MM.1S (cell line): ENCODE measurements at regions not wholly inside any gene's neighbourhood (a gene's known extent, or its start where the extent isn't known, plus 50 kb on each side); places are given as distances from the start of the nearest gene placed in this dataset.

Experiments
- DNase-seq: peaks from one replicate; pipeline ENCODE4 v3.0.0-alpha.2; 2015
- H2AFZ ChIP-seq: fragments of 300-600 bp; sonication (generic); 2 replicates; pipeline ENCODE4 v1.6.0; 2016; ENCODE audit warnings: antibody characterized with exemption, low read length
- H3F3A ChIP-seq: fragments of 300-600 bp; sonication (generic); 2 replicates; pipeline ENCODE4 v1.6.1; 2016; ENCODE audit warnings: mild to moderate bottlenecking, antibody characterized with exemption, low read length, moderate library complexity, mixed read lengths; ENCODE audit not compliant: insufficient read depth
- H3K27ac ChIP-seq: fragments of 300-600 bp; sonication (generic); 2 replicates; pipeline ENCODE4 v1.5.1; 2016; ENCODE audit warnings: mild to moderate bottlenecking, low read length
- H3K27me3 ChIP-seq: fragments of 300-600 bp; sonication (generic); replicated peaks from 2 replicates; pipeline ENCODE4 v1.6.0; 2016; ENCODE audit warnings: low read length; ENCODE audit not compliant: insufficient read depth
- H3K36me3 ChIP-seq: fragments of 300-600 bp; sonication (generic); replicated peaks from 2 replicates; pipeline ENCODE4 v1.6.1; 2016; ENCODE audit warnings: mild to moderate bottlenecking, low read length, mixed read lengths; ENCODE audit not compliant: insufficient read depth
- H3K4me1 ChIP-seq: fragments of 300-600 bp; sonication (generic); 2 replicates; pipeline ENCODE4 v1.6.1; 2016; ENCODE audit warnings: low read length, mixed read lengths
- H3K4me2 ChIP-seq: fragments of 300-600 bp; sonication (generic); 2 replicates; pipeline ENCODE4 v1.6.0; 2016; ENCODE audit warnings: low read depth, low read length
- H3K4me3 ChIP-seq: fragments of 300-600 bp; sonication (generic); 2 replicates; pipeline ENCODE4 v1.5.1; 2016; ENCODE audit warnings: low read length, mixed read lengths
- H3K79me2 ChIP-seq: fragments of 300-600 bp; sonication (generic); 2 replicates; pipeline ENCODE4 v1.6.1; 2016; ENCODE audit warnings: mixed run types, low read length, mixed read lengths
- H3K9ac ChIP-seq: fragments of 300-600 bp; sonication (generic); 2 replicates; pipeline ENCODE4 v1.6.1; 2016; ENCODE audit warnings: low read length, mixed read lengths
- H3K9me2 ChIP-seq: fragments of 300-600 bp; sonication (generic); replicated peaks from 2 replicates; pipeline ENCODE4 v1.6.1; 2016; ENCODE audit warnings: mild to moderate bottlenecking, low read length, mixed read lengths; ENCODE audit not compliant: insufficient read depth
- H3K9me3 ChIP-seq: fragments of 300-600 bp; sonication (generic); replicated peaks from 2 replicates; pipeline ENCODE4 v1.6.1; 2016; ENCODE audit warnings: mild to moderate bottlenecking, low read length, mixed read lengths; ENCODE audit not compliant: insufficient read depth
- H4K20me1 ChIP-seq: fragments of 300-600 bp; sonication (generic); 2 replicates; pipeline ENCODE4 v1.6.1; 2016; ENCODE audit warnings: mild to moderate bottlenecking, low read length, moderate library complexity, mixed read lengths; ENCODE audit not compliant: insufficient read depth
- CTCF ChIP-seq: fragments of 300-600 bp; sonication (generic); IDR thresholded peaks from 2 replicates; pipeline ENCODE4 v1.5.1; 2016; ENCODE audit warnings: antibody characterized with exemption, low read length, mixed read lengths
- EZH2 ChIP-seq: fragments of 300-600 bp; sonication (generic); optimal IDR thresholded peaks from 2 replicates; pipeline ENCODE3; 2017; ENCODE audit warnings: low read depth, mild to moderate bottlenecking, antibody characterized with exemption, low read length, mixed read lengths
- EZH2phosphoT487 ChIP-seq: fragments of 300-600 bp; sonication (generic); IDR thresholded peaks from 2 replicates; pipeline ENCODE4 v1.6.1; 2018; ENCODE audit warnings: antibody characterized with exemption, low read length

- Histone ChIP-seq H3K9me3 (no peaks in the 10 kb centered on the region), H3K79me2 (no peaks in the 10 kb centered on the region), H3K4me1 (peaks cover 6% of the 10 kb centered on the region; the same call in 1 of the 2 replicates), H3K27me3 (no peaks in the 10 kb centered on the region), H3K4me2 (peak overlapping the region; percentile 19; the same call in 1 of the 2 replicates), H3K9me2 (no peaks in the 10 kb centered on the region), H3K9ac (no peak overlapping the region), H3F3A (no peaks in the 10 kb centered on the region; the same call in 1 of the 2 replicates), H2AFZ (no peak overlapping the region), H3K27ac (no peak overlapping the region), H3K4me3 (no peak overlapping the region), H4K20me1 (no peaks in the 10 kb centered on the region), H3K36me3 (no peaks in the 10 kb centered on the region)
- TF ChIP-seq CTCF (no peak), EZH2 (no peak), EZH2phosphoT487 (no peak)
- peak; percentile 81 for DNase-seq
Observed at GRCh38 chr3:90040554-90040953, 933.1 kb downstream of the EPHA3 start.

GRCh38 chr3:90041995-90042394 is 934.6 kb downstream of the EPHA3 start:
- Histone ChIP-seq H3K27me3 (no peaks in the 10 kb centered on the region), H3K4me1 (peaks cover 6% of the 10 kb centered on the region; the same call in 1 of the 2 replicates), H3K27ac (no peak overlapping the region), H3K9me3 (no peaks in the 10 kb centered on the region), H3K4me3 (no peak overlapping the region), H3K36me3 (no peaks in the 10 kb centered on the region), H3K9ac (no peak overlapping the region), H3K4me2 (no peak overlapping the region), H4K20me1 (no peaks in the 10 kb centered on the region), H3F3A (no peaks in the 10 kb centered on the region; the same call in 1 of the 2 replicates), H3K79me2 (no peaks in the 10 kb centered on the region), H2AFZ (no peak overlapping the region), H3K9me2 (no peaks in the 10 kb centered on the region)
- no peak for DNase-seq
- TF ChIP-seq EZH2phosphoT487 (no peak), EZH2 (no peak)

GRCh38 chr3:90043287-90043686 is 935.9 kb downstream of the EPHA3 start:
- Histone ChIP-seq H4K20me1 (no peaks in the 10 kb centered on the region), H3K27ac (no peak overlapping the region), H3K4me2 (no peak overlapping the region), H3K9me3 (no peaks in the 10 kb centered on the region), H3K79me2 (no peaks in the 10 kb centered on the region), H2AFZ (no peak overlapping the region), H3K9me2 (no peaks in the 10 kb centered on the region), H3K27me3 (no peaks in the 10 kb centered on the region), H3K36me3 (no peaks in the 10 kb centered on the region), H3K9ac (no peak overlapping the region), H3F3A (no peaks in the 10 kb centered on the region; the same call in 1 of the 2 replicates), H3K4me3 (no peak overlapping the region), H3K4me1 (peaks cover 6% of the 10 kb centered on the region; the same call in 1 of the 2 replicates)
- TF ChIP-seq EZH2: no peak
- no peak for TF ChIP-seq EZH2phosphoT487
- no peak for DNase-seq

GRCh38 chr3:90044084-90044816 is 936.8 kb downstream of the EPHA3 start:
- H3K4me3 ChIP-seq: no peak overlapping the region
- no peaks in the 10 kb centered on the region; the same call in 1 of the 2 replicates for H3F3A ChIP-seq
- no peak overlapping the region for H3K4me2 ChIP-seq
- H3K9me2 ChIP-seq: no peaks in the 10 kb centered on the region
- H3K9me3 ChIP-seq: no peaks in the 10 kb centered on the region
- H3K9ac ChIP-seq: no peak overlapping the region
- TF ChIP-seq CTCF (no peak), EZH2 (no peak), EZH2phosphoT487 (no peak)
- no peaks in the 10 kb centered on the region for H3K27me3 ChIP-seq
- H3K4me1 ChIP-seq: peaks cover 6% of the 10 kb centered on the region; the same call in 1 of the 2 replicates
- no peak overlapping the region for H3K27ac ChIP-seq
- no peak overlapping the region for H2AFZ ChIP-seq
- no peaks in the 10 kb centered on the region for H3K79me2 ChIP-seq
- no peaks in the 10 kb centered on the region for H4K20me1 ChIP-seq
- no peaks in the 10 kb centered on the region for H3K36me3 ChIP-seq
- no peak for DNase-seq
